Neural crest cell (in vitro differentiated cells): ENCODE measurements at regions not wholly inside any gene's neighbourhood (a gene's known extent, or its start where the extent isn't known, plus 50 kb on each side); places are given as distances from the start of the nearest gene placed in this dataset.

Experiments used
- DNase-seq: peaks from one replicate; pipeline ENCODE4 v3.0.0; 2021; ENCODE audit warnings: low read depth, mixed read lengths, low spot score
- H3K27ac Mint-ChIP-seq: one replicate; pipeline ENCODE4 v1.8.0; 2021; ENCODE audit warnings: mild to moderate bottlenecking, mixed read lengths; ENCODE audit not compliant: unreplicated experiment
- H3K27me3 Mint-ChIP-seq: 2 replicates; pipeline ENCODE4 v1.8.0; 2021; ENCODE audit warnings: low read depth, mild to moderate bottlenecking, mixed read lengths
- H3K36me3 Mint-ChIP-seq: 2 replicates; pipeline ENCODE4 v1.8.0; 2021; ENCODE audit warnings: low read depth, mild to moderate bottlenecking, mixed read lengths
- H3K4me1 Mint-ChIP-seq: 2 replicates; pipeline ENCODE4 v1.8.0; 2021; ENCODE audit warnings: mixed read lengths
- H3K4me3 Mint-ChIP-seq: one replicate; pipeline ENCODE4 v1.8.0; 2021; ENCODE audit warnings: mild to moderate bottlenecking, mixed read lengths
- H3K9me3 Mint-ChIP-seq: 2 replicates; pipeline ENCODE4 v1.8.0; 2021; ENCODE audit warnings: mixed read lengths
- CTCF ChIP-seq: fragments of 200-600 bp; sonication (generic); conservative IDR thresholded peaks from 2 replicates; pipeline ENCODE4 v1.5.0; 2021; ENCODE audit warnings: antibody characterized with exemption, mild to moderate bottlenecking

DNA sequence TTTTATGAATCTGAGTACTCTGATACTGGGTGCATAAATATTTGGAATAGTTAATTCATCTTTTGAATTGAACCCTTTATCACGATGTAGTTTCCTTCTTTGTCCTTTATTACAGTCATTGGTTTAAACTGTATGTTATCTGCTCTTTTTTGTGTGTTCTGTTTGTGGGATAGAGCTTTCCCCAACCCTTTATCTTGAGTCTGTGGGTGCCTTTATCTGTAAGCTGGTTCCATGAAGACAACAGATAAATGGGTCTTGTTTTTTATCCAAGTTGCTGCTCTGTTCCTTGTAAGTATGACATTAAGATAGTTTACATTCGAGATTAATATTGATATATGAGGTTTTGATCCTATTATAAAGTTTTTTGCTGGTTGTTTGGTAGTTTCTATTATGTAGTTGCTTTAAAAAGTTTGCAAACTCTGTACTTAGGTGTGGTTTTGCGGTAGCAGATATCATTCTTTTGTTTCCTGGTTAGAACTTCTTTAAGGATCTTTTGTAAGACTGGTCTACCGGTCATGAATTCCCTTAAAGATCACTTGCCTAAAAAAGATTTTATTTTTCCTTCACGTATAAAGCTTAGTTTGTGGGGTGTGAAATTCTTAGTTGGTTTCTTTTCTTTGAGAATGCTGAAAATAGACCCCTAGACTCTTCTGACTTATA is 1451.3 kb upstream of the SLC39A10 start:
- Mint-ChIP-seq H3K36me3 (no peaks in the 10 kb centered on the region), H3K9me3 (peaks cover 2% of the 10 kb centered on the region), H3K4me3 (no peak overlapping the region)

DNA sequence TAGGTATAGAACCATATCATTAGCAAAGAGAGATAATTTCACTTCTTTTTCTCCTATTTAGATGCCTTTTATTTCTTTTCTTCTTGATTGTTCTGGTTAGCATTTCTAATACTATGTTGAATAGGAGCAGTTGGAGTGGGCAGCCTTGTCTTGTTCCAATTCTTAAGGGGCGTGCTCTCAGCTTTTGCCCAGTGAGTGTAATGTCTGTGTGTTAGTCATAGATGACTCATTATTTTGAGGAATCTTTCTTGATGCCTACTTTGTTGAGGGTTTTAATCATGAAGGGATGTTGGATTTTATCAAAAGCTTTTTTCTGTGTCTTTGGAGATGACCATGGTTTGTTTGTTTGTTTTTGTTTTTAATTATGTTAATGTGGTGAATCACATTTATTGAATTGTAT is 1453.1 kb upstream of the SLC39A10 start:
- Mint-ChIP-seq H3K4me3 (no peak overlapping the region), H3K9me3 (peaks cover 2% of the 10 kb centered on the region), H3K36me3 (no peaks in the 10 kb centered on the region), H3K27me3 (no peaks in the 10 kb centered on the region), H3K27ac (no peak overlapping the region), H3K4me1 (no peaks in the 10 kb centered on the region)
- TF ChIP-seq CTCF = no peak
- DNase-seq = no peak

More for the DNA sequence above, 1451.3 kb upstream of the SLC39A10 start:
- Mint-ChIP-seq H3K4me1 (no peaks in the 10 kb centered on the region), H3K27ac (no peak overlapping the region), H3K27me3 (no peaks in the 10 kb centered on the region)
- no peak for TF ChIP-seq CTCF
- DNase-seq = no peak

GRCh38 chr2:194182888-194183287 is 1474.1 kb upstream of the SLC39A10 start:
- Mint-ChIP-seq H3K4me1 (no peaks in the 10 kb centered on the region), H3K27ac (no peak overlapping the region), H3K4me3 (no peak overlapping the region), H3K36me3 (no peaks in the 10 kb centered on the region), H3K9me3 (peaks cover 4% of the 10 kb centered on the region), H3K27me3 (no peaks in the 10 kb centered on the region)
- no peak for DNase-seq
- no peak for TF ChIP-seq CTCF

DNA sequence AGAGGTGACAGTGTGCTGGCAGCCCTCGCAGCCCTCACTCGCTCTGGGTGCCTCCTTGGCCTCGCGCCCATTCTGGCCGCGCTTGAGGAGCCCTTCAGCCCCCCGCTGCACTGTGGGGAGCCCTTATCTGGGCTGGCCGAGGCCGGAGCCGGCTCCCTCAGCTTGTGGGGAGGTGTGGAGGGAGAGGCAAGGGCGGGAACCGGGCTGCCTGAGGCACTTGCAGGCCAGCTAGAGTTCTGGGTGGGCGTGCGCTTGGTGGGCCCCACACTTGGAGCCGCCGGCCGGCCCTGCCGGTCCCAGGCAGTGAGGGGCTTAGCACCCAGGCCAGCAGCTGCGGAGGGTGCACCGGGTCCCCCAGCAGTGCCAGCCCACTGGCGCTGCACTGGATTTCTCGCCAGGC is 1480.9 kb upstream of the SLC39A10 start:
- no peaks in the 10 kb centered on the region for H3K4me1 Mint-ChIP-seq
- peaks cover 7% of the 10 kb centered on the region for H3K9me3 Mint-ChIP-seq
- DNase-seq = no peak
- TF ChIP-seq CTCF = no peak
- H3K27me3 Mint-ChIP-seq = no peaks in the 10 kb centered on the region
- peaks cover 5% of the 10 kb centered on the region for H3K36me3 Mint-ChIP-seq
- no peak overlapping the region for H3K27ac Mint-ChIP-seq
- no peak overlapping the region for H3K4me3 Mint-ChIP-seq

DNA sequence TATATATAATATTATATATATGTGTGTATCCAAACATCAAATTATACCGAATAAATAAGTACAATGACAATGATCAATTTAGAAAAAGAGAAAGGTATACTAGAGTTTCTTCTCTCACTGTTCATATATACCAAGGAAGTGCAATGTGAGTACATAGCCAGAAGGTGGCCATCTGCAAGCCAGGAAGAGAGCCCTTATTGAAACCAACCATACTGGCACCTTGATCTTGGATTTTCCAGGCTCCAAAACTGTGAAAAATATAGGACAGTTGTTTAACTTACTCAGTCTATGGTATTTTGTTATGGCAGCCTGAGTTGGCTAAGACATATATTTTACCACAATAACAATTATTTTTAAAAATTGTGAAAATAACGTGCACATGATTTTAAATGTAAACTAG is 1490.2 kb upstream of the SLC39A10 start:
- TF ChIP-seq CTCF = peak; percentile 77
- no peak for DNase-seq
- H3K27ac Mint-ChIP-seq = no peak overlapping the region
- no peaks in the 10 kb centered on the region for H3K27me3 Mint-ChIP-seq
- H3K36me3 Mint-ChIP-seq = no peaks in the 10 kb centered on the region
- no peaks in the 10 kb centered on the region for H3K4me1 Mint-ChIP-seq
- H3K9me3 Mint-ChIP-seq = no peaks in the 10 kb centered on the region
- H3K4me3 Mint-ChIP-seq = no peak overlapping the region
